ENCODE measurements at regions not wholly inside any gene's neighbourhood (a gene's known extent, or its start where the extent isn't known, plus 50 kb on each side); places are given as distances from the start of the nearest gene placed in this dataset.
"Not testable (repeated sequence)": the region's sequence is repeated elsewhere in the genome, so short reads cannot be mapped to it uniquely, and the experiment has no call there.

DNA sequence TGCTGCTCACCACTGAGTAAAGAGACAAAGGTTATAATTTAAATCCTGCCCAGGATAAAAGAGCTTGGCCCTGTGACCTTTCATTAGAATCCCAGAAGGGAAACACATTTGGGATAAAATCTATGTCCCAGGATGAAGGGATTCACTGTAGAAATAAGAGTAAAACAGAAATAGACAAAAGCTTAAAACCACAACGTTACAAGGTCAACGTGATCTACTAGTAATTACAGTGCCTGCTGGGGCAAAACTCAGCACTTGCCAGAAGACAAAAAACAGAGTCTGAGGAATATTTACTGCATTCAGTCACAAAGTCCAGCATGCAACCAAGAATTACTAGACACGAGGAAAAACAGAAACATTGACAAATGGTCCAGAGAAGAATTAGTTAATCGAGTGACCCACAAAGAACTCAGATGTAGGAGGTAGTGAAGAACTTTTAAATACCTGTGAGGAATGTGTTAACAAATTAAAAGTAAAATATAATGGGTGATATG lies 982.3 kb downstream of the GATA3 start:
- DNase-seq (ENCODE audit: low read depth) = no peak

DNA sequence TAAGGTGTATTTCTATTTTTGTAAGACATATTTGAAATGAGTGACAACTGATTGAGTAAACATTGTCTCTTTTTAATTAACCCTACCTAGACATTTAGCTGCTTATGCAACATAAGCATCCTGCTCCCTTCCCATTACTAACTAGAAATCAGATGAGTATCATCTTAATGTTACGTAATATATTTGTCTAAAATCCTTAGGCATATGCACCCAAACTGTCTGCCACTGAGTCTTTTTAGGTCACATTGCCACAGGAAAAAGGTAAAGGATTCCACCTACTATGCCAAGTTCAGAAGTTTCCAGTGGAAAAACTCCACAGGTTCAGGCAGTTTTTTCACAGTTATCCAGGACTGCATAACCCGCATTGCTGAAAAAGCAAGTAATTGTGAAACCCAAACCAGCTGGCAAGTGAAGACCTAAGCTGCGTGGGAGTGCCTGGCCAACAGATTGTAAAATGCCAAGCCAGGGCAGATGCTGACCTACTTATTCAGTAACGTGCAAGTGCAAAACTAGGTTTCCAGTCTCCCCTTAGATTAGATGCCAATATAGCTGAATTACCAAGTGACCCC lies 983.7 kb downstream of the GATA3 start:
- no peak for DNase-seq (ENCODE audit: low read depth)

- DNase-seq (ENCODE audit: low read depth) = no peak
Measured at GRCh38 chr10:9043466-9043865, 989.0 kb downstream of the GATA3 start.

DNA sequence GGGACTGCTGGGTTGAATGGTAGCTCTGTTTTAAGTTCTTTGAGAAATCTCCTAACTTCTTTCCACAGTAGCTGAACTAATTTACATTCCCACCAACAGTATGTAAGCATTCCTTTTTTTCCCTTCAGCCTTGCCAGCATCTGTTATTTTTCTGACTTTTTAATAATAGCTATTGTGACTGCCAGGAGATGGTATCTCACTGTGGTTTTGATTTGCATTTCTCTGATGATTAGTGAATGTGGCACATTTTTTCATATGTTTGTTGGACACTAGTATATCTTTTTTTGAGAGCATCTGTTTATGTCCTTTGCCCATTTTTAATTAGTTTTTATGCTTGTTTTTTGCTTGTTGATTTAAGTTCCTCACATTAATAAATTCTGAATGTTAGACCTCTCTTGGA lies 990.8 kb downstream of the GATA3 start:
- no peak for DNase-seq (ENCODE audit: low read depth)

- no peak for DNase-seq (ENCODE audit: low read depth)
Measured at GRCh38 chr10:9051328-9051974, 997.0 kb downstream of the GATA3 start.

DNA sequence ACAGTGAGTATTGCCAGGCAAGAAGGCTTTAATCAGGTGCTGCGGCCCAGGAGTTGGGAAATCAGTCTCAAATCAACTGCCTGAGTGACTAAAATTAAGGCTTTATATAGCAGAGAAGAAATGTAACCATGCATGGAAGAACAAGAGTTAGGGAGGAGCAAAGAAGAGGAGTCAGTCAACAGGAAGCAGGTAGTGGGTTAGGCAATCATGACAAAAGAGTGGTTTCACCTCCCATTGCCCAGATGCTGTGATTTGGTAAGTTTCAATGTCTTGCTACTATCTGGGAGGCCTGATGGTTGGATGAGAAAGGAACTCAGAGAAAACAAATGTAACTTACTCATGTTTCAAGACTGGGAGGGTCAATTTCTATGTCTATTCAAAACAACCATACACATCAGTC lies 998.3 kb downstream of the GATA3 start:
- no peak for DNase-seq (ENCODE audit: low read depth)

DNA sequence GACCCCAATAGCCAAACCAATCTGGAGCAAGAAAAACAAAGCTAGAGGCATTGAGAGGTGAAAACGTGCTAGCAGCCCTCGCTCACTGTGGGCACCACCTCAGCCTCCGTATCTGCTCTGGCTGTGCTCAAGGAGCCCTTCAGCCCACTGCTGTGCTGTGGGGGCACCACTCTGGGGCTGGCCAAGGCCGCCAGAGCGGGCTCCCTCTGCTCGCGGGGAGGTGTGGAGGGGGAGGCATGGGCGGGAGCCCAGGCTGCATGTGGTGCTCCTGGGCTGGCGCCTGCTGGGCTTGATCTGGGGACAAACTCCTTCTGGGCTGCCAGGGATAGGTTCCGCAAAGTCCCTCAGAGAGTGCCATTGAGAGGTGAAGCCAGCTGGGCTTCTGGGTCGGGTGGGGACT lies 1002.0 kb downstream of the GATA3 start:
- DNase-seq (ENCODE audit: low read depth) = no peak

DNA sequence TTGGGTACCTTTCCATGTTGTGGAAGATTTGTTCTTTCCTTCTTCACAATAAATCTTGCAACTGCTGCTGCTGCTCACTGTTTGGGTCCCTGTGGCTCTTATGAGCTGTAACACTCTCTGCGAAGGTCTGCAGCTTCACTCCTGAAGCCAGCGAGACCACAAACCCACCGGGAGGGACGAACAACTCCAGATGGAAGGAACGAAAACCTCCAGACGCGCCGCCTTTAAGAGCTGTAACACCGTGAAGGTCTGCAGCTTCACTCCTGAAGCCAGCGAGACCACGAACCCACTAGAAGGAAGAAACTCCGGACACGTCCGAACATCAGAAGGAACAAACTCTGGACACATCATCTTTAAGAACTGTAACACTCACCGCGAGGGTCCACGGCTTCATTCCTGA lies 1002.8 kb downstream of the GATA3 start:
- not testable (repeated sequence) for DNase-seq (ENCODE audit: low read depth)

DNA sequence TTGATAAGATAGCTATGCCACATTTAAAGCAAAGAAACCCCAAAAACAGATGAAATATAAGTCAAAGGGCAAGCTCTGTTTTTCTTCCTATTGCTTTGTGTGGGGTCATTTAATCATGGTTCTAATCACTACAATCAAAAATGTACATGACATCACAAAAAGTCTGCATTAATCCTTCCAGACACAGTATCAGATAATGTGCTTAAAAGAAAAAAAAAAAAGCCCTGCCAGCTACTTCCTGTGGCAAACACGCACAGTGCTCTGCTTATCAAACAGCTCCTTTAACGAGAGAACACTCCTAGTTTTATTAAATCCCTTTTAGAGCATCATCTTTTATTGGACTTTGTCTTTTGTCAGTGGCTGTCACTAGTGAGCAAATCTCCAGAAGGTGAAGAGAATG lies 1005.8 kb downstream of the GATA3 start:
- no peak for DNase-seq (ENCODE audit: low read depth)

GRCh38 chr10:9061871-9062270 lies 1007.4 kb downstream of the GATA3 start:
- no peak for DNase-seq (ENCODE audit: low read depth)

DNA sequence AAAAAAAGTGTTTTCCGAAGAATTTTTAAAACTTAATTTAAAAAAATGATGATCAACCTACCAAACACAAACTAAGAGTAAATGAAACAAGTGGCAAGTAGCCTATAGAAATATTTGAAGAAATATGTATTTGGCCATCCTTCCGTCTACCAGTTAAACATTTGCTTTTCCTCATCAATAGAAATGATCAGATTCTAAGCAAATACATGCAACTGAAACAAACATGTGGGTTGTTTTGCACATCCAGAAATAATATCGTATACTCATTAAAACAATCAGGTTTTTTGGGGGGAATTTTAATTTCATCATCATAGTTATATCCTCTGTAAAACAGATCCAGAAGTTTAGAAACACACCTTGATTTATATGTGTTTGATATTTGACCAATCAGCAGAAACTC lies 1011.7 kb downstream of the GATA3 start:
- DNase-seq (ENCODE audit: low read depth) = no peak

- DNase-seq (ENCODE audit: low read depth) = no peak
Measured at GRCh38 chr10:9068003-9068402, 1013.5 kb downstream of the GATA3 start.

DNA sequence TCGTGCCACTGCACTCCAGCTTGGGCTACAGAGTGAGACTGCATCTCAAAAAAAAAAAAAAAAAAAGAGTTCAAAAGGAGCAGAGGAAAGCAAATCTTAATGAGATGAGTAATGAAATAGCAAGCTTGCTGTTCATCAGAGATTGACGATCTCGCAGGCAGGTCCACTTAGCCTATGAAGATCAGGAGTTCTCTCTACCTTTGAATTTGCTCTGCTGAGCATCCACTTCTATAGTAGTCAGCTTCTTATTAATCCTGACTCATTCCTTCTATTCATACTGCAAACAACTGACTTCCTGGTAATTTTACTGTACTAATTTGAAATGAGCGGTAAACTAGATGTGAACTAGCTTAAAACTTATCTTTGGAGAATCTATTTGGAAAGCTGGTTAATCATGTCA lies 1014.6 kb downstream of the GATA3 start:
- DNase-seq (ENCODE audit: low read depth) = no peak

GRCh38 chr10:9075420-9075819 lies 1020.9 kb downstream of the GATA3 start:
- DNase-seq (ENCODE audit: low read depth) = no peak

DNA sequence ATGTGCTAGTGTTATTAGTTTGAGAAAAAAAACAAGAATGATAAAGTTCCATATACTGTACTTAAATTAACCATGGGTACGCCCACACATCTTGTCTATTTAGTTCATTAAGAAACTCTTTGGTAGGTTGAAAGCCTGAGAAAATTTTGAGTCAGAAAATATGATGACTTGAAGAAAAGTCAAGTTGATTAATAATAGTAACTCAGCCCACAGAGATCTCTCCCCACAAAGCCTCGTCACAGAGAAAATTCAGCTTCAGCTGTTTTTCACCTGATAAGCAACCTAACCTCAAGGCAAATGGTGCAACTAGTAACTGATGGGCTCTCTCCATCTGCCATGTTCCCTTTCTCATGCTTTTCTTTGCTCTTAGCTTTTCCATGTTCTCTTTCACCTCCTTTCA lies 1021.6 kb downstream of the GATA3 start:
- DNase-seq (ENCODE audit: low read depth) = no peak

GRCh38 chr10:9081253-9081652 lies 1026.8 kb downstream of the GATA3 start:
- DNase-seq (ENCODE audit: low read depth) = no peak

DNA sequence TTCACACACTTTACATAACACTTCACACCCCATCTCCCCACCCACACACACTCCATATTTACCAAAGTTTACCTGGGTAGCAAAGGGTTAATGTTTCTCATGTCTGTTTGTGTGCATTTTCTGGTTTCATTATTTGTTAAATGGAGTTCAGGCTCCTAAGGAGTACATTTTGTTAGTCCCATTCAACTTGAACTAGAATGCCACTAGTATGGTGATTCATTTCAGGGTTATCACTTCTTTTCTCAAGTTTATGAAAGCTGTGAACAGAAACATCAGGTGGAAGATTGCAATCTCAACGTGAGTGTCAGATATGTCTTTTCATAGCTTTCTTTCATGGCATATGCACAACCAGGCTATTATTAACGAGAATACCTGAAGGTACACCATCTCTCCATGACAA lies 1027.5 kb downstream of the GATA3 start:
- DNase-seq (ENCODE audit: low read depth) = no peak

- no peak for DNase-seq (ENCODE audit: low read depth)
Measured at GRCh38 chr10:9091530-9092093, 1037.1 kb downstream of the GATA3 start.

GRCh38 chr10:9096288-9096687 lies 1041.8 kb downstream of the GATA3 start:
- DNase-seq (ENCODE audit: low read depth) = no peak

GRCh38 chr10:9097206-9097990 lies 1042.9 kb downstream of the GATA3 start:
- DNase-seq (ENCODE audit: low read depth) = no peak

GRCh38 chr10:9097991-9098306 lies 1043.5 kb downstream of the GATA3 start:
- no peak for DNase-seq (ENCODE audit: low read depth)

DNA sequence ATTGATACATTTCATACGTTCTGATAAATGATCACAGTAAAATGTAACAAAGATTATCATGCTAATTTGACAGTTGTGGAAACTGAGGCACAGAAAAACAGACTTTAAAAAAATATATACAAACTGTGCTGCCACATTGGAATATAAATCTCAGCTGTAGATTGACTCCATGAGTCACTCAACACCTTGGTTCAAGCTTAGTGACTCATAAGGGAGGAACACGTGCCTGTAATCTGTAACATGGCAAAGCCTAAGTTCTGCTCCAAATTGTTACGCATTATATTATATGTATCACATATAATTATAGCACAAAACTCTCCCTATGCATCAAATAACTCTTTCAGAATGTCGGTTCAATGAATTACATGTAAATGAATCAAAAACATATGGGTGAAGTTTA lies 1047.5 kb downstream of the GATA3 start:
- DNase-seq (ENCODE audit: low read depth) = no peak

DNA sequence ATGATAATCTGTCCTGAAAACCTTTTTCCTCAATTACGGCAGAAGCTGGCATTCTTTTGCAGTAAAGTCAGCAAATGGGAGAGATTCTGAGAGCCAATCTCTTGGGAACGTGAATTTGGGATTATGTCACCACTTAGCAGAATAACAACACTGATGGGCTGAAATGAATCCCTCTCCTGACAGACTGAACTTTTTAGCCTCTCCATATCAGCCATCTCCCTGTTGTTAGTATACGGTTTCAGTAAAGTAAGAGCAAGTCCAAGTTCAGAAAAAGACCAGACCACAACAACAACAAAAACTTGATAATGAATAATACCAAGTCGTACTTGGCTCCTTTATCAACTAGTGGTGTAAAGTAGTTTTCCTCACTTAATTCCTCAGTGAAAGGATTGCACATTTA lies 1048.8 kb downstream of the GATA3 start:
- no peak for DNase-seq (ENCODE audit: low read depth)

Measured in stimulated activated CD8-positive, alpha-beta memory T cell treated with anti-CD3 and anti-CD28 coated beads, Interleukin-15, amount 100 ng/mL, for 24 hours (primary cell).